ENCODE measurements at regions not wholly inside any gene's neighbourhood (a gene's known extent, or its start where the extent isn't known, plus 50 kb on each side); places are given as distances from the start of the nearest gene placed in this dataset.
"Not testable (repeated sequence)": the region's sequence is repeated elsewhere in the genome, so short reads cannot be mapped to it uniquely, and the experiment has no call there.

DNA sequence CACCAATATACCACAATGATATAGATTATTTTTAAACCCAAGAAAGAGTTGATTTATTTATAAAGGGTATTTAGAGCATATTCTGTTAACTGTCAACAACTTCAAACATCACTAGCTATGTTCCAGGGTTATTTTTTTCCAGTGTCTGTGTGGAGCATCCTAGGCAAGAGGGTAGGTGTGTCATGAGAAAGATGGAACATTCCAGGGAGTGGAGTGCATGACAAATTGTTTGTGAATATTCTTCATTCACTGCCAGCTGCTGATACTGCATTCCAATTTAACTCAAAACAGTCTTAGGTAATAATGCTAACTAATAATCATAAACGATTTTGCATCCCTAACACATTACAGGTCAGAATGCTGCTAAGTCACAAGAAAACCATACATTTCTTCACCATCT lies 148.7 kb upstream of the RASGEF1B start:
- DNase-seq: no peak

DNA sequence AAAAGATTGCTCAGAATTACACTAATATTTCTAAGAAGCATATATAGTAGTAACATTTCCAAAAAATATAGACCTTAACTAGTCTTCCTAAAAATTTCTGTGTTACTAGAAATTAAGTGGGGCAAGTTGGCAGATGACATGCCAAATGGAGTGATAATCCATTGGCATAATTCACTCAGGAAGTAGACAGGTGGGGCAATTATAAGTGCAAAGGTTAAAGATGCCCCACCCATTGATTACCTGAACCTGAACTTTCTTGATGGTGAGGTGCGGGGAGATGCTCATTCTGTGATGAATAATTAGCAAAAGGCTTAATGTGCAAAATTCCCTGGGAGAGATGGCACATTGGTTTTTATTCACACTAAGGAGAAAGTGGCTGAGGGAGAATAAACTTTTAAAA lies 145.8 kb upstream of the RASGEF1B start:
- no peak for DNase-seq

- DNase-seq: no peak
These were observed 139.5 kb upstream of the RASGEF1B start for GRCh38 chr4:81611221-81611620.

DNA sequence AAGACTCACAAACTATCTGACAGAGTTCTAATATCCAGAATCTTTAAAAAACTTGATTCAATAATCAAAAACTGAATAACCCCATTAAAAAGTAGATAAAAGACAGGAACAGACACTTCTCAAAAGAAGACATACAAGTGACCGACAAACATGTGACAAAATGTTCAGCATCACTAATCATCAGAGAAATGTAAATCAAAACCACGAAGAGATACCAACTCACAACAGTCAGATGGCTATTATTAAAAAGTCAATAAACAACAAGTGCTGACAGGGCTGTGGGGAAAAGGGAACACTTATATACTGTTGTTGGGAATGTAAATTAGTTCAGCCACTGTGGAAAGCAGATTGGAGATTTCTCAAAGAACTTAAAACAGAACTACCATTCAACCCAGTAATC lies 138.1 kb upstream of the RASGEF1B start:
- DNase-seq: no peak

DNA sequence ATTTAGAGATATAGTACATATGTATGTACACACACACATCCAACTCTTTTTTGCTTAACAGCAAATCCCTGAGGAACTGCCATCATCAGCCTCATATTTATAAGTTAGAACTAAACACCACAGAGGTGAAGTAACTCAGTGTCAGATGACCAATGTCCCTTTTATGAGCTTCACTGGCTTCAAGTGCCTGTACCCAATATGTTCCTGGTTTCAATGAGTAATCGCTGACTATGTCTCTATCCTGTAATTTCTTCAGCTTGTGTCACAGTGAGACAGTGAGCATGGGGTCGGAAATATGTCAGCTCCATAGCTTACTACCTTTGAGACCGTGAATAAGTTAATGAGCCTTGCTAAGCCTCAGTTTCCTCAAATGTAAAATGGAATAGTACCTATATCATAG lies 136.2 kb upstream of the RASGEF1B start:
- DNase-seq: no peak

GRCh38 chr4:81606801-81607501 lies 135.2 kb upstream of the RASGEF1B start:
- DNase-seq: no peak

DNA sequence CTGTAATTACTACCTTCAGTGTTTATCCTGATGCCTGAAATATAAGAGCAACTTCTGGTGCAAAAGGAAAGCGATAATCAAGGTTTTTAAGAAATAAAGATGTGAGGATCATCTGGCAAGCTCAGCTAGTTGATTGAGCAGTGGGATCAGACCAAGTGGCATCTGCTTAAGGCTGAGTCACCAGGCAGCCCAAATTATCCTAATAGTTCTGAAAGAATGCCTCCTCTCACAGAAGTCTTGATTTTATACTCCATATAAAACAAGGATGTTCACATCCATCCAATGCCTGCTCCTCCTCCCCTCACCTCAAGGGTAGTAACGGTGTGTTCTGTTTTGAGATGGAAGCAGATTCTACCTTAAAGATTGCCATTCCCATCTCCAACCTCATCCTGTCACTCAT lies 134.5 kb upstream of the RASGEF1B start:
- no peak for DNase-seq

- DNase-seq: no peak
These were observed 133.6 kb upstream of the RASGEF1B start for GRCh38 chr4:81605271-81605670.

DNA sequence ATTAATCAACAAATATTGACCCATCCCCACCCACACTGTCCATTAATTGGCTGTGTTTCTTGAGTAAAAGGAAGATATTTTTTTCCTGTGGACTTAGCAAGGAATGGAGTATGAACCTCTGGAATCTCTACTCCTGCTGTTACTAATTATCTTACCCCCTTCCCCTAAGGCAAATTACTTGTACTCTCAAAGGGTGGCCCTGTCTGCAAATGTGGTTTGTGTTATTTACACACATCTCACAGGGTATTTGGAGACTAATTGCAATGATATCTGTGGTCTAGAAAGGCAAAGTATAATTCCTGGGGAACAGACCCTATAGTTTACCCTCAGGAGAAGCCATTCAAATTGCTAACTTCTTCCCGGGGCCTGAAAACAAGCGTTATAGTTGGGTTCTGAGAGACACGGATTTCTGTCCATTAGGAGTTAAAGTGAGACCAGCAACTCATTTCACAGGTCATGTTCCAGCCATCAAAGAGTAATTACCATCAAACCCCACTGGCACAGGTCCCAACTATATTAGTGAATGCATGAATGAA lies 133.0 kb upstream of the RASGEF1B start:
- DNase-seq: no peak

DNA sequence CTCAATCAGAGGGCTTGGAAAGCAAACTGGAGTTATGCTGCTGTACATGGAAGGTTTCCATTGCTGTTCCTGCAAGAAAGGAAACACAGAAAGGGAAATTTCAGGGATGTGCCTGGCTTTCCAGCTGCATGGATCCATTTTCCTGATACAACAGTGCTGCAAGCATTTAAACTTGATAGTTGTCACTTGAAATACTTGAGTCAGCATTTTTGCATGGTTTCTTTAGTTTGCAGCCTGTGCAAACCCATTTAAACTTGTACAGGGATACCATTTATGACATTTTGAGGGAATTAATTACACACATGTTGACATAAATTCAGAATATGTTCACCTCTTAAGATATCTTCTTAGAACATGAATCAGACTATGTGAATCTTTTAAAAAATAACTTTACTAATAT lies 131.1 kb upstream of the RASGEF1B start:
- no peak for DNase-seq

DNA sequence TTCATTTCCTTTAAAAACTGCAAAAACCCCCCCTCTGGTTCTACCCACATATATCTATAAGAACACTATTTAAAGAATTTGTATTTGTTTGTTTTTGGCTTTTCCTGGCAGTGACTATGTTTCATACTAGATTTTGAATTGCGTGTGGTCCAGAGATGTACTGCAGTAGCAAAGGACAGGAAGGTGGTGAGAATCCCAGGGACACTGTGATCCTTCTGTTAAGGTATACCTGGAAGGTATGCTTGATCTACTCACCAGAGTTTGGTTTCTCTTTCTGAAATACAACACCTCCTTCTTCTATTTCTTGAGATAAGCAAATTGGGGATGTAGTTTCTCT lies 129.6 kb upstream of the RASGEF1B start:
- DNase-seq: no peak

- no peak for DNase-seq
These were observed 129.0 kb upstream of the RASGEF1B start for GRCh38 chr4:81600520-81601357.

DNA sequence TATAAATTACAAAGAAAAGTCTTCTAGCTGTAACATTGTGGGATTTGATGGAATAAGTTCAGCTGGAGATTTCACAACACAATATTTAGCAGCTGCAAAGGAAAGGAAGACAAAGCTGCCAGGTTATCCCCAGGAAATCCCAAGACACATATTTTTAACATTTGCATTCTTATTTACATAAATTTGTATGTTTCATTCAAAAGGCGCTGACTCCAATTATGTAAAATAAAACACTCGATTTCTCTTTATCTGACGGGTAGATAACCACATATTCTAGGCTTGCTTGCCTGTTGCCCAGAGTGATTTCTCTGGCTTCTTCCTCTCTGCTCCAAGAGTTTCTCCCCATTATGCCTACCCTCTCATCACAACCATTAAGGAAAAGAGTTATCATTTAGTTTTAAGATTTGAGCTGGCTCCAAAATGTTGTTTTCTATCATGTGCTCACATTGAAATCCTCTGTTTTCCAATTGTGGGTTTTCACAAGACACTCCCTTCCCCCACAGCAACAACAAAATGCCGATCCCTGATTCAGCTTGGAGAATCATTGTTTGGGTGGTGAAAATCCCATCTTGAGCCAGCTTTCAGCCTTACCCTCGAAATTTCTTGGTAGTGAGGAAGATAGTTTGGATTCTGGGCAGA lies 128.2 kb upstream of the RASGEF1B start:
- DNase-seq: no peak

DNA sequence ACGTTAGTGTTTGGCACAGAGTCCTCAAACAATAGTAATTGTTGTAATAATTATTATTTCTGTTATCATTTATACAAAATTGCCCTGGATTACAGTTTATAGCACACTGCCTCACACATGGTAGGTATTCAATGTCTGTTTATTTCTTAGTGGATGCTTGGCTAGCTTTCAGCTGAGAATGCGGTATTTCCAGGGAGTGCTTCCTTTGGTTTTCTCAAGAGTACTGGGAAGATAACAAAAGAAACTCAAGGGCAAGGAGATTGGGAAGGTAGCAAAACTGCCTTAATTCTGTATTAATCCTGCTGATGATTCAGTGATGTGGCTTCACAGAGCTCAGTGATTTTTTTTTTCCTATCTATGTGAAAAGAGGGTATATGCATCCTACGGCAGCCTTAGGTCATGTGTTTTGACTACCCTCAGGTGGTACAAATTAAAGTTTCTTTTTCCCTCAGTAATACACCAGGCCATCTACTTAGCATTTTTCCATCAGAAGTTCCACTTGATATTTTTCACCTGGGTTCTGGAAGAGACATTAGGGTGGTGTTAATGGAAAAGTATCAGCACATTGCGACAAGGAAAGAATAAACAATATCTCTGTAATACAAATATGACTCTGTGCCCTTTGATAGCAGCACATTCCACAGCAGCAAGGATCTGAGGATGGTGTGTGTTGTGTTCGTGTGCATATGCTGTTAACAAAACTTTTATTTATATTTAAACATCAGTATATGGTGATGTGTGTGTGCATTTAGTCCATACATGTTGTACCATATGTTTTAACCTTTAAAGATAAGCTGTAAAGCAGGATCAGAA lies 124.3 kb upstream of the RASGEF1B start:
- no peak for DNase-seq

DNA sequence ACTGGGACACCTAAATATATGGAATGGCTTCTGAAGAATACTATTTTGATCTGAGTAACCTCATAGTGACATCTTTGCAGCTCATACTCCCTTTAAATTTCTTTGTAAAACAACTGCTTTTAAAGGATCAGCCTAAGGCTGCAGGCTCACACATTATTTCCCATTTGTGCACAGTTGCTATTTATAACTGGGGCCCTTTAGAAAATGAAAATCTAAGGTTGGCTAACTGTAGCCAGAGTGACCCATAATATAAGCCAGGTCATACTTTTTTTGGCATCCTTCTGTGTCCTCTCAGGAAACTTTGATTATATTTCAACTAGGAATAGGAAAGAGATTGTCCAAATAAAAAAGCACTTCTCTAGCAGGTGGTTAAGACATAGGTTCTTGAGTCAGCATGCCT lies 123.6 kb upstream of the RASGEF1B start:
- no peak for DNase-seq

- no peak for DNase-seq
These were observed 122.9 kb upstream of the RASGEF1B start for GRCh38 chr4:81594490-81595159.

- DNase-seq: no peak
These were observed 121.0 kb upstream of the RASGEF1B start for GRCh38 chr4:81592701-81593100.

GRCh38 chr4:81590596-81590995 lies 118.9 kb upstream of the RASGEF1B start:
- DNase-seq: no peak

- no peak for DNase-seq
These were observed 117.6 kb upstream of the RASGEF1B start for GRCh38 chr4:81589262-81589661.

- DNase-seq: no peak
These were observed 115.0 kb upstream of the RASGEF1B start for GRCh38 chr4:81586706-81587105.

DNA sequence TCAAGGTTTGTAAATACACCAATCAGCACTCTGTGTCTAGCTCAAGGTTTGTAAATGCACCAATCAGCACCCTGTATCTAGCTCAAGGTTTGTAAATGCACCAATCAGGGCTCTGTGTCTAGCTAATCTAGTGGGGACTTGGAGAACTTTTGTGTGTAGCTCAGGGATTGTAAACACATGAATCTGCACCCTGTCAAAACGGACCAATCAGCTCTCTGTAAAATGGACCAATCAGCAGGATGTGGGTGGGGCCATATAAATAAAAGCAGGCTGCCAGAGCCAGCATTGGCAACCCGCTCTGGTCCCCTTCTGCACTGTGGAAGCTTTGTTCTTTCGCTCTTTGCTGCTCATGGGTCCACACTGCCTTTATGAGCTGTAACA lies 109.3 kb upstream of the RASGEF1B start:
- DNase-seq: not testable (repeated sequence)

DNA sequence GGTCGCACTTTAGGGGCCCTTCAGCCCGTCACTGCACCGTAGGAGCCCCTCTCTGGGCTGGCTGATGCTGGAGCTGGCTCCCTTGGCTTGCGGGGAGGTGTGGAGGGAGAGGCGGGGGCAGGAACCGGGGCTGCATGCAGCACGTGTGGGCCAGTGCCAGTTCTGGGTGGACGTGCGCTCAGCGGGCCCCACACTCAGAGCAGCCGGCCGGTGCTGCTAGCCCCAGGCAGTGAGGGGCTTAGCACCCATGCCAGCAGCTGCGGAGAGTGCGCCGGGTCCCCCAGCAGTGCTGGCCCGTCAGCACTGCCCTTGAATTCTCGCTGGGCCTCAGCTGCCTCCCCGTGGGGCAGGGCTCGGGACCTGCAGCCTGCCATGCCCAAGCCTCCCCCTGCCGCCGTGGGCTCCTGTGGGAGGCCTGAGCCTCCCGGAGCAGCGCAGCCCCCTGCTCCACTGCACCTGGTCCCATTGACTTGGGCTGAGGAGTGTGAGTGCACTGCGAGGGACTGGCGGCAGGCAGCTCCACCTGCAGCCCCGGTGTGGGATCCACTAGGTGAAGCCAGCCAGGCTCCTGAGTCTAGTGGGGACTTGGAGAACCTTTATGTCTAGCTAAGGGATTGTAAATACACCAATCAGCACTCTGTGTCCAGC lies 108.8 kb upstream of the RASGEF1B start:
- no peak for DNase-seq

Measured in stimulated activated CD4-positive, alpha-beta T cell treated with anti-CD3 and anti-CD28 coated beads, Interleukin-12 subunit alpha, Interleukin-12 subunit beta, amount 100 ng/mL, for 4 hours (primary cell).